NCI-H1436 (cell line): ENCODE measurements at regions not wholly inside any gene's neighbourhood (a gene's known extent, or its start where the extent isn't known, plus 50 kb on each side); places are given as distances from the start of the nearest gene placed in this dataset.

Source experiments
- DNase-seq: peaks from one replicate; lab custom pipeline; 2025; lab: John Stamatoyannopoulos, UW

DNA sequence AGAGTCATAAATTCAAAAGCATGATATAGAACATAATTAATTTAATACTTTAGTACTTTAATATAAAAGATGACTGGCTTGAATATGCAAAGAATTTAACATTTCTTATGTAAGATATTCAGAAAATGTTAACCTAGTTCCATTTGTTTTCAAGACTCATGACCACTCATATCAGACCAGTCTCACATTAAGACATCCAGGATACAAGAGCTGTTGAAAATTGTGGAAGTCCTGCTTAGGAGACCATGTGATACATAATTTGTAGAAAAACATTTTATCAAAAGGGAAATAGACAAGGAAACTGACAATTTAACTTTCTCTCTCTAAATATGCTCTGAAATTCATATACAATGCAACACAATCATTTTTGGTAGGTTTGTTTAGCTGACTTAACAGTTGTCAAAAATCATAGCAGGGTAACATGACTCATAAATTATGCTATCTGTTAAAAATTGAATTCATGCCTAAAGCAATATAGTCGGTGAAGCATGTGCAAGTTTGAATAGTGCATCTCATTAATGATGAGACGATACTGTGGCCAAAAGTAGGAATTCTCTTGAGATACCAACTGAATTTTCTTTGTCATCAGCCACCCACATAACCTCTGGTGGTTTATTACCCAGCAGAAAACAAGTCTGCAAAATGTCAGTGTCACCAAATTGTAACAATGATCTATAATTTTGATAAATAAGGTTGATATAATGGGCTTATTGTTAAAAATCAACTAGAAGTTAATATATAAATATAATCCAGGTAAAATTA is 211.4 kb downstream of the GASK1B start:
- no peak for DNase-seq

DNA sequence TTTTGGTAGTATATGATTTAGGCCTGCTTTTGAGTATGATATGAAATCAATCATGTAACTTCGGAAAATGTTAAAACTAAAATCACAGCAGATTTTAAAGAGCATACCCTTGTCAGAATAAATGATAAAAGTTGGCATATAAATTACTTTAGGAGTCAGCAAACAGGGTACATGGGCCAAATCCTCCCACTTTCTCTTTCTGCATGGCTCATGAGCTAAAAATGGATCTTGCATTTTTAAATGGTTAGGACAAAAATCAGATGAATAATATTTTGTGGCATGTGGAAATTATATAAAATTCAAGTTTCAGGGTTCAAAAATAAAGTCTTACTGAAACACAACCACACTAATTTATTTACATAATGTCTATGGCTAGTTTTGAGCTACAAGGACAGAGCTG is 214.9 kb downstream of the GASK1B start:
- no peak for DNase-seq

DNA sequence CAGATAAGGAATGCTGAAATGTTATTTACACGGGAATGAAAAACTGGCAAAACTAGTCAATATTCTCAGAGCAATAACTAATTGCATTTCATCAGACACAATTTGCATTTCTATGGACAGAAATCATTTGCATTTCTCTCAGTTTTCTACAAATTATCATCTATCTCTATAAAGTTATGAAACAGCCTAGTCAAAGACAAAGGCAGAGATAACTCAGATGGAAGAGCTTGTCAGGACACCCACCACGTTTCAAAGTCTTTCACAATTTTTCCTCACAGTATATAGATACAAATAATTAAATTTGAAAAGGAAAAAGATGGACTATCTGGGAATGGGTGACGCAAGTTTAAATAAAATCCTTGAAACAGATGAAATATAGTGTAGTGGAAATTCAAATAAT is 230.8 kb downstream of the GASK1B start:
- no peak for DNase-seq

DNA sequence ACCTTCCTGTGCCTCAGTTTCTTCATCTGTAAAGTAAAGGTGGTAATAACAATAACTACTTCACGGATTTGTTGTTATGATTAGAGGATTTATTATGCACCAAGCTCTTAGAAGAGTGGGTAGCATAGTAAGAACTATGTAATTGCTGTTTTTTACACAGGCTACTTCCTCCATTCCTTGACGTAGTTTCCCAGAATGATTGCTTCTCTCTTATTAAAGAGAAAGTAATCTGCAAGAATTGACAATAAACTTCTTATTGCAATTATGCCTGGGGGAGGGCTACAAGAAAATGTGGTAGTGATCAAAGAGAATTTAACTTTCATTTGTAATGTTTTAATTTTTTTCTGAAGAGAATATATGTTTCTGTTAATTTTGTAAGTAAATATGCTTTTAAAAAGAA is 238.7 kb downstream of the GASK1B start:
- DNase-seq, result no peak

DNA sequence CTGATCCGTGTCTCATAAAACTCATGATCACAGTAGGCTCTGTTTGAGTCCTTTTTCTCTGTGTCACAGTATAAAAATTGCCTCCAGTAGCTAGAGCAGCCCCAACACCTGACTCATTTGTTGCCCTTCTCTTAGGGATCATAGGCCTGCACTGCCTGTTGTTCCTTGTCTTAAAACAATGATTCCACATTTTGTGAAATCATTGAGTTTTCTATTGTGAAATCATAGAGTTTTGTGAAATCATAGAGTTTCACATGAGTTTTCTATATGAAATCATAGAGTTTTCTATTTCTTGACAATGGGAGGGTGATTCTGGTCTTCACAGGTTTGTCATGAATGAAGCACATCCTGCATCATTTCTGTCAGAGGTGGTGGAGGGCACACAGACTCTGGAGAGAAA is 239.9 kb downstream of the GASK1B start:
- DNase-seq, result no peak

DNA sequence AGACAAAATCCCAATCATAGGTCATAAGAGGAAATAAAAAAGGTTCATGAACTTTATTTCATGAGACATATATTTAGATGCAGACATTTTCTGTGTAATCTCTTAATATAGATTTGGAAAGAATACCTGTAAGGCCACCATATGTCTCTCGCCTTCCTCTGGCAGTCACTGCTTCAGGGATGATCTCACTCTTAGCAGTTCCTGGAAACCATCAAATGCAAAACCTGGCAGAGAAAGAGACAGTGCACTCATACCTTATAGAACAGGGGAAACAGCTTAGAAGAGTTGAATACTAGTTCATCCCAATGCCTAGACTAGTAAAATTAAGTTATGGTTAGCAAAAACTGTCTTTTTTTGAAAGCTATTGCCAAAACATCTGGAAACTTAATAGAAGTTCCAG is 243.3 kb downstream of the GASK1B start:
- DNase-seq, result no peak

DNA sequence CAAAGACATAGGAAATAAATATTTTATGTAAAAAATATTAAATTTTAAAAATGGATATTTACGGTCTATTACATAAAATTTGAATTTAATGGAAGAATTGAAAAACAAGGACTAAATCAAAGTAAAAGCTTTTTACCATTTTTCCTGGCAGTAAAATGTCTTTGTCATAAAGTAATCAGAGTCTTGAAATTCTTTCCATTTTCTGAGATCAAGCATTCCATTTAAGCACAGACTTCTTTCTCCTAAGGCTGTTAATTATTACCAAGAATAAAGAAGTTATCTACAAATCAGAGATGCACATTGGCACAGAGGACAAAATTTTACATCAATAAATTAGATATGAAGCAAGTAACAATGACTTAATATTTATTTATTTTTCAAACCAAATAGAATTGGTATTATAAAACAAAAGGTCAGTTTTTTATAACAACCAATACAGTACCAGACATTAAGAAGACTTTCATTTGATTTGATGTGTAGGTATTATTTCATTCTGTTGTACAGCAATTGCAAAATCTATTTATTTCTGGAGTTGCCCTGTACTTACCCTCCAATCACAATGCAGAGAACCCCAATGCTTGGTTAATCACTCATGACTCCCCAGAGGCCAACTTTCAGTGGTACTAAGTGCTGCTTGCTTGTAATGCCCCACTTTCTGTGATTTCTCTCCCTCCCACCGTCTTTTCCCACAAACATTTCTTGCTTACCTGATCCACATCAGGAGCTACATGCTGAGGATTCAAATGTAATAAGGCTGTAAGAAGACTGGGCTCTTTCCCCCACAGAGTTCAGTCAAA is 254.6 kb downstream of the GASK1B start:
- DNase-seq, result no peak

DNA sequence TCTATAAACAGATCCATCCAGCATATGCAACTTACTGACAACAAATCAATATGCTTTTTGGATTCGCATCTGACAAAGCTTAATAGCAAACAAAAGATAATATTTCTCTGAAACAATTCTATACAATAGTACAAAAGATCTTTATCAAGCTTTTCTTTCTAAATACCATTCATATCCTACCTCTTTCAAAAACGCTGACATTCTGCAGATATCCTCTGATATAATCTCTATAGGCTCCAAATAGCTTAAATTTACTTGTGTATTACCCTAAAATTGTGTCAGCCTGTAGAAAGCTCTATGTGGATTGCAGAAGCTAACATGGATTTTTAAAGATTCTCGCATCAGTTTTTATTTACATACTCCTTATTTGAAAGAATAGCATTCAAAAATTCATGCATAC is 260.6 kb downstream of the GASK1B start:
- no peak for DNase-seq

DNA sequence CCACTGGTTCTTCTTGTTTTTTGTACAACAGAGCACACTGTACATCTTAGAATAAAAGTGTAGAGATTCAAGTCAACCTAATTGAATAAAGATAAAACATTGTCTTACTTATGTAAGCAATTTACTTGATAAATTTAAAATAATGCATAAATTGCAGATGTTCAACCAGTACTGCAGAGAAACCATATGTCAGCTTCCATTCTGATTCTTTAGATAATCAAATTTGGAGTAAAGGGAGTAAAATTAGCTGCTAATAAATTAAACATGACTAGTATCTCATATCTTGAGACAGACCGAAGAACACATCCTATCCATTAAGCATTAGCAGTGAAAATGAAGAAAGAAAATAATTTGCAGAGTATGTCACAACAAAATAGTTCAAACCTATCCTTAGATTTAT is 261.2 kb downstream of the GASK1B start:
- DNase-seq, result no peak

DNA sequence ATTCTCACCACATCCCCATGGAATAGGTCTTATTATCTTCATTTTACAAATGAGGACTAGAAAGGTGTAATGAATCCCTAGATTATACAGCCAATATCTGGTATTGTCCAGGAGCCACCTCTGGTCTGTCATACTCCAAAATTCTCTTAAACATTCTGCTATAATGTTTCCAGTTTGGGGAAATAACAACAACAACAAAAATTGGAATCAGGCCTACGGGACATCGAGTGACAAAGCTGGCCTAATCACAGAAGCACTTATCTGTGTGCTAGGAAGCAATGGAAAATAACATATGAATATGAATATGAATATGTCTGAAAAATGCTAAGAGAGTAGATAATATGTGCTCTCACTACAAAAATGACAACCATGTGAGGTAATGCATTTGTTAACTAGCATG is 264.1 kb downstream of the GASK1B start:
- DNase-seq, result no peak

DNA sequence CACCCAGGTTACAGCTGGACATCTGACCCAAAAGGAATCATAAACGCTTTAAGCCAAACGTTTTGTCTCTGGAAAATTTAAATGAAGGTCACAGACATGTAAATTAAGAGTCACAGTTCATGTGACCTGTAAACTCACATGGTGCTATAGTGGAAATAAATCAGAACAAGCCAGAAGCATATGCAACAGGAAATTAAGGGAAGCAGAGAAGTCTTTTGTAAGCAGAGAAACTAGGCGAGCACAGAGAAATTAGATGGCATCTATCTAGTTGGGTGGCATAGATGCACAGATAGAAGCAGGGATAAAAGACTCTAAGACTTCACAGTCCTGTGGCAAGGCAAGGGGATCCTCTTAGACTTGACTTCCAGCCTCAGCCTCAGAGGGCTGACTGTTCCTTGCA is 264.8 kb downstream of the GASK1B start:
- DNase-seq, result no peak

DNA sequence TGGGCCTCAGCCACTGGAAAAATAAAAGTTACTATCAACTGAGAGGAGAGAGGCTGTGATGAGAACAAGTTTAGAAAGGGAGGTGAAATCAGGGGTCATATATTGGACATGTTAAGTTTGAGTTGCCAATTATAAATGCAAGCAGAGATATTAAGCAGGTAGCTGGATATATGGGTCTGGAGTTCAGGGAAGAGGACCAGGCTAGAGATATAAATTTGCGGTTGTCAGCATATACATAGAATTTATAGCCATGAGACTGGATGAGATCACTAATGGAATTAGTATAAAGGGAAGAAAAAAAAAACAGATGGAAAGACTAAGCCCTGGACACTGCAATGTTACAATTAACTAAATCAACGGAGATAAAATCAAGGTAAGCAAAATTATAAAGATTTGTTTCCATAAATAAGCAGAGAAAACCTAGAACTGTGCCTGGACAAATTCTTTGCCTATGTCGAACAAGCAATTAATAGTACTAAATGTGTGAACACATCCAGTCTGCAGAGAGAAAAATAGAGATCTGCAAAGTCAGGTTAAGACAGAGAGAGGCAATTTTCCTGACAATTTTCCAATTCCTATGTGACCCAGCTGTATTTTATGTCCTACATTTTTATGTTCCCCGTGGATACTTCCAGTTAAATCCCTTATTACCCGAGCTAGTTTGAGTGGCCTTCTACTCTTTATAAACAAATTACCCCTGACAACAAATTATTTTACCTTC is 265.4 kb downstream of the GASK1B start:
- no peak for DNase-seq

DNA sequence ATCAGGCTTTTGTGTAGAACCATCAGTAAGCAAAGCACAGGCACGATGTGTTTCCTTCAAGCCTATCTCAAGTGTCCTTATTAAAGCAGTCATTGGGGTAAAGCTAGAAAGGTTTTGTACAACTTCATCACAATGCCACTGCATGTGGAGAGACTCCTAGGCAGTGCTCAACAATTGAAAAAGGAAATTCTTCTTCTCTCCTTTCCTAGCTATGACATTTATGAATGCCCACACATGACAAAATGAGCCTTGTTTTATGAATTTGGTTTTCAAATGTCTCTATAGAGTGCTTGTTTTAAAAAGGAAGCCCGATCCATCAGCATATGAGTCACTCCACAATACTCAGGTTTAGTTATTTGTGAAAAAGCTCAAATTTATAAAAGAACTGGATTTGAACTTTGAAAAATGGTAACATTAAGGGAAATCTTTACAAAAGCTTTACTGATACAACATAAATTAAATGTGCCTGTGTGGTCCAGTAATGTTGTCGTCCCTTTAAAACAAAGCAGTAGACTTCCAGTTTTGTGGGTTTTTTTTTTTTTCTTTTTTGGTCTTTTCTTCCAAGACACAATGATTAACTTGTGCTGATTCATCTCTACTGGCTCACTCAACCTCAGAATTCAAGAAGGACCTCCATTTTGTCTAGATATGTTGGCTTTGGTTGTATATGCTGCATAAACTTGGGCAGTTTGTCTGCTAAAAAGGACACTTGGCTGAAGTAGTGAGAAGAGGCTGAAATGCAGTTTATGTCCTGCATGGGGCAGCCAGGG is 273.8 kb downstream of the GASK1B start:
- DNase-seq, result no peak

DNA sequence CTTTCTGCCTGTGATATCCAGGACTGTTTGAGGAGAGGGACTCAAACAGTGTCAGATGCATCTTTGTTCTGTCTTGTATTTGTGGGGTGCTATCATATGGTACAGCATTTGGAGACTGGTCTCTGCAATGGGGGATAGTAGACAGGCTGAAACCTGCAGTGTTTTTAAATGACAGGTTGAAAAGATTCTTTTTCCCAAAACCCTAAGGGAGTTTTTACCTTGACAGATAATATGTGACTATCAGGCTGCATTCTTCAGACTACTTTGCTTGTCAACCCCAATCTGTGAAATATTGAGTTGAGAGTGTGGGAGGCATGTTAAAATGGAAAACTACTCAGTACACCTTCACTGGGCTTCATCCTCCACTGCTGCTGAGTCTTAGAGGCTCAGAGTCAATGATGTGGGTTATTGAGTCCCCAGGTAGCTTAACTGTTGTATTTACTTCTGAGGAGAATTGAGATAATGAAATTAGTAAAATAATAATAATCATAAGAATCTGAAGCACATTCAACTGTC is 274.9 kb downstream of the GASK1B start:
- DNase-seq, result no peak

DNA sequence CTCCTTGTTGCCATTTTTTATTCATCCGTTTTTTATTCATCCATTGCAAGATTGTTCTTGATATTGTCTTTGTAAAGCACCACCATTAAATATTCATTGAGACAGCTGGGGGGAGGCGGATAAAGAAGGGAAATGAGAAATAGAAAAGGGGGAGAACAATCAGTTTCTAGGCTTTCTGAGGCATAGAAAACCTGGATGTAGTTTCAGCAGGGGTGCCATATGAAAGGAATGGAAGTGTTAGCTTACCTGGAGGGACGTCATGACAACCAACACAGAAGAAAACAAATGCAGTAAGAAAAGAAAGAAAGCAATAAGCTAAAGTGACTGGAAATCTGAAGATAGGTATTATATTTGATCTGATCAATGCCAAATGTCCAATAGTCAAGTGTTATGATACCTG is 276.1 kb downstream of the GASK1B start:
- DNase-seq, result no peak

DNA sequence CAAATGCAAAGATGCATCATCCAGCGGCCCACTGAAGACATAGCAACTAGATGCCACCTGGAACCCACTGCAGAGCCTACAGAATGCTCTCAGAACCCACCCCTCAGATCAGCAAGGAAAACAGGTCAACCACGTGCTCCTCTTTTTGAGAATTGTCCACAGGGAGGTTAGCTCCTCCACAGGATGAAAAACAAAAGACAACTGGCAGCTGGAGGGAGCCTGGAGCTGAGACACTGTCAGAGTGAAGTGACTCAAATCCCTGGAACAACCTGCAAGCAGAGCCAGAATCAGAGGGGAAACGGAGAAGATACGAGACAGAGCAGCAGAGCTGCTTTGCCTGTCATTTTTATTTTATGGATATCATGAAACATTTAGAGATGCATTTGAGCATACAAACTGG is 277.6 kb downstream of the GASK1B start:
- no peak for DNase-seq

DNA sequence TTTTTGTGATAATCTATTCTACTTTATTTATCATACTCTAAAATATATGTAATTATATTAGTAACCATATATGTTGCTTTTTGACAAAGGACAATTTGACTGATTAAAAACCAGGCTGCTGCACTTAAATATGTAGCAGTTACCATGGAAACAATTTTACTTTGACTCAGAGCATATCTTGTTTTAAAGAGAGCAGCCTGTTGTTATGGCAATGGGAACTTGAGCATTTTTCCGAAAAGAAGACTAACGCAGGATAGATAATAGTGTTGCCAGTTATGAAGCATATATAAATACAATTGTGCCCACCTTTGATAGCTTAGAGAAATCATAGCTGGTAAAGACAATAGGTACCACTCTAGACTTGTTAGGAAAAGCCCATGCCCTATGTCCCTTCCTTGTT is 283.0 kb downstream of the GASK1B start:
- no peak for DNase-seq

DNA sequence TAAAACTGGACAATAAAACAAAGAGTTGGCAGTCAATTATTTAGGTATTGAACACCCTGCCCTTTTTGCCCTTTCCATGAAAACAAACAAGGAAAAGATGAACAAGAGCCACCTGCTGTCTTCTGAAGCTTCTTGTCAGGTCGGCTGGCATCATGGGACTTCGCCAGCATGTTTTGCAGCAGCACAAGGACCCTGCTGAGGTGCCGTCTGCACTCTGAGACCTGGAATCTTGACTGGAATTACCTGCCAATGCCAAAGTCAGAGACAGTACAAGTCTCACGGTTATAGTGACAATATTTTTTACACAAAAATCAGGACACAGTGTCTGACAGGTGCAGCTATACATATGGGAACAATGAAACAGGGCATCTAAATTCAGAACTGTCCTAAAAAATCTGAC is 284.5 kb downstream of the GASK1B start:
- DNase-seq, result no peak

DNA sequence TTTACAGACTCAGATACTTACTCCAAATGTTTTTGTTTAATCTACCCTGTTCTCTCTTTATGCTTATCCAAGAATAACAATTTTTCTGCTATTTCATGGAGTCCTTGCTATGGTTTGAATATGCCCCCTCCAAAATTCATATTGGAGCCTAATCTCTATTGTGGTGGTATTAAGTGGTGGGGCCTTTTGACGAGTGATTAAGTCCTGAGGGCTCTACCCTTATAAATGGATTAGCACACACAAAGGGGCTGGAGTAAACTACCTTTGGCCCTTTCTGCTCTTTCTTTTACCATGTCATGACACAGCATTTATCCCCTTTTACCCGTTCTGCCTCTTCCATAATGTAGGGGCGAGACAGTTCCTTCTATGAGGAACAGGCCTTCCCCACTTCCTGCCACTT is 285.5 kb downstream of the GASK1B start:
- DNase-seq, result no peak

DNA sequence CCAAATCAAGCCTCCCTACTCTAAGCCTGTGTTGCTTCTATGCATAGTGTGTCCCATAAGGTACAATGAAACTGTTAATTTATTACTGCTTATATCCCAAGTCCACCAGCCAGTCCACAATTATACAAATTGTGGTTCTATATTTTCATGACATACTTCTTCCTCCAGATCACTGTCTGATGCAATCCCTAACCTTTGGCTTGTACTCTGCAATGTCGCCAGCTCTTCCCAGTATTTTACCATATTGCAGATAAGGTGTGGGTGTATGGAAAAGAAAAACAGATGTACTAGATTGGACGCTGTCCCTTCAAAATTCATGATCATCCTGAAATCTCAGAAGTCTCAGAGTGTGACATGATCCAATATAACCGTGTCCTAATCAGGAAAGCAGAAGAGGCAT is 286.2 kb downstream of the GASK1B start:
- no peak for DNase-seq

DNA sequence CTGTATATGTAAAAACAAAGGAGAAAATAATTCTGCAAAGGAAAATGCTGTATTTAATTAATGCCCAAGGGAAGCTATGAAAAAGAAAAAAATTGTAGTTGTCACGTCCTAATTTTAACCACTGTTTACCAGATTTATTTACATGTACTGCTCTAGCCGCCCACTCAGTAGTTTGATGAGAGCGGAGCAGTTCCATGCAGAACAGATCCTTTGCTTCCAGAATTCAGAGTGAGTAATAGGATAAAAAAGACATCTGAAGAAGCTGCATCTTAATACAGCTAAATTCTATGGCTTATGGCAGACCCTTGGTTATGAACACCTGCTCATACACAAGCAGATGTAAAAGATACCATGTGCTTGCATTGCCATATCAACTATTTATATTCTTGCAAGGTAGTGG is 287.0 kb downstream of the GASK1B start:
- DNase-seq, result no peak

DNA sequence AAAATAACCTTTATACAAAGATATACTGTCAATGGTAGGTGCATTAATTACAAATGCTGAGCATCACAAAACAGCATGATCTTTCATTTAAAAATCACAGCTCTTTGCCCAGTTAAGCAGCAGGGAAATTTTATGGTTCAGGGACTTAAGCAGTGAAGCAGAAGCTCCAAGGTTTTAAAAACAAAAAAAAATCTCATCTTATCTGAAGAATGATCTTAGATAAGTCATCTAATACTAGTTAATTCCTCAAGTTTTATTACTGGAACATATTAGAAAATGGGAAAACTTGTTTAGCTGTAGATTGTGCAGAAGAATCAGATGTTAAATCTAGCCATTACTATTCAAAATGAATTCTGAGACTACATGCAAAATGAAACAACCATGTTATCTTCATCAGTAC is 289.9 kb downstream of the GASK1B start:
- DNase-seq, result no peak
